ENCODE measurements at regions not wholly inside any gene's neighbourhood (a gene's known extent, or its start where the extent isn't known, plus 50 kb on each side); places are given as distances from the start of the nearest gene placed in this dataset.

DNA sequence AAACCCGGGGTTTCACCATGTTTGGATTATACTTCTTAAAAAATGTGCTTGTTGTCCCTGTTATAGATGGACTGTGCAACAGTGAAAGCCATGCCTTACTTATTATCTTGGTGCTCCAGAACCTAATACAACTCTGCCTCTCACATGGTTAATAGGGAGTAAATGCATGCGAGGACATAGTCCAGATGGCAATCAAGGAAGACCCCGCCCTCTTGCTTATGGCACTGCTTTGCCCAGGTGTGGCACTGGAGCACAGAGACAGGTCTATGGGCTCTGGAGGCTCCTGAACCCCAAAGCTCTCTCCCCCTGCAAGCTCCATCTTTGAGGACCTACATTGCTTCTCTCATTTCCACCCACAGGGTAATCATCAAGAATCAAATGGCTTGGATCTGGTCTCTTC lies 162.1 kb upstream of the NTF3 start:
- Histone ChIP-seq H3K9me3 (replicated peaks; ENCODE audit: control insufficient read depth, insufficient read depth, low read length) (no peaks in the 10 kb centered on the region), H2AFZ (ENCODE audit: control insufficient read depth, low read depth, low read length) (no peak overlapping the region), H3K4me1 (ENCODE audit: control insufficient read depth, insufficient read depth, low read length) (no peaks in the 10 kb centered on the region), H3K9ac (ENCODE audit: control insufficient read depth, insufficient read depth, low read length) (no peak overlapping the region), H3K27ac (ENCODE audit: control insufficient read depth, insufficient read depth) (no peak overlapping the region), H3K36me3 (ENCODE audit: control insufficient read depth in 2 of 2, insufficient read depth in 2 of 2, low read length in 1 of 2) (no peaks in the 10 kb centered on the region), H3K27me3 (replicated peaks in 1 of 2; ENCODE audit: control insufficient read depth in 2 of 2, insufficient read depth in 2 of 2, low read length in 1 of 2) (0 out of 4 replicates have a peak, but pooled peaks cover 0 to 2% of the 10 kb centered on the region in 2 experiments), H3K4me3 (no peak overlapping the region), H3K79me2 (ENCODE audit: control insufficient read depth, insufficient read depth, low read length) (no peaks in the 10 kb centered on the region), H3K4me2 (ENCODE audit: control insufficient read depth, insufficient read depth) (no peak overlapping the region), H4K20me1 (ENCODE audit: control insufficient read depth, insufficient read depth) (no peaks in the 10 kb centered on the region)
- TF ChIP-seq, protein P1, sequence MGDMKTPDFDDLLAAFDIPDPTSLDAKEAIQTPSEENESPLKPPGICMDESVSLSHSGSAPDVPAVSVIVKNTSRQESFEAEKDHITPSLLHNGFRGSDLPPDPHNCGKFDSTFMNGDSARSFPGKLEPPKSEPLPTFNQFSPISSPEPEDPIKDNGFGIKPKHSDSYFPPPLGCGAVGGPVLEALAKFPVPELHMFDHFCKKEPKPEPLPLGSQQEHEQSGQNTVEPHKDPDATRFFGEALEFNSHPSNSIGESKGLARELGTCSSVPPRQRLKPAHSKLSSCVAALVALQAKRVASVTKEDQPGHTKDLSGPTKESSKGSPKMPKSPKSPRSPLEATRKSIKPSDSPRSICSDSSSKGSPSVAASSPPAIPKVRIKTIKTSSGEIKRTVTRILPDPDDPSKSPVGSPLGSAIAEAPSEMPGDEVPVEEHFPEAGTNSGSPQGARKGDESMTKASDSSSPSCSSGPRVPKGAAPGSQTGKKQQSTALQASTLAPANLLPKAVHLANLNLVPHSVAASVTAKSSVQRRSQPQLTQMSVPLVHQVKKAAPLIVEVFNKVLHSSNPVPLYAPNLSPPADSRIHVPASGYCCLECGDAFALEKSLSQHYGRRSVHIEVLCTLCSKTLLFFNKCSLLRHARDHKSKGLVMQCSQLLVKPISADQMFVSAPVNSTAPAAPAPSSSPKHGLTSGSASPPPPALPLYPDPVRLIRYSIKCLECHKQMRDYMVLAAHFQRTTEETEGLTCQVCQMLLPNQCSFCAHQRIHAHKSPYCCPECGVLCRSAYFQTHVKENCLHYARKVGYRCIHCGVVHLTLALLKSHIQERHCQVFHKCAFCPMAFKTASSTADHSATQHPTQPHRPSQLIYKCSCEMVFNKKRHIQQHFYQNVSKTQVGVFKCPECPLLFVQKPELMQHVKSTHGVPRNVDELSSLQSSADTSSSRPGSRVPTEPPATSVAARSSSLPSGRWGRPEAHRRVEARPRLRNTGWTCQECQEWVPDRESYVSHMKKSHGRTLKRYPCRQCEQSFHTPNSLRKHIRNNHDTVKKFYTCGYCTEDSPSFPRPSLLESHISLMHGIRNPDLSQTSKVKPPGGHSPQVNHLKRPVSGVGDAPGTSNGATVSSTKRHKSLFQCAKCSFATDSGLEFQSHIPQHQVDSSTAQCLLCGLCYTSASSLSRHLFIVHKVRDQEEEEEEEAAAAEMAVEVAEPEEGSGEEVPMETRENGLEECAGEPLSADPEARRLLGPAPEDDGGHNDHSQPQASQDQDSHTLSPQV (IDR thresholded peaks at IDR 0.05) = no peak
- TF ChIP-seq ZNF622 (IDR thresholded peaks at IDR 0.05) (no peak), TCF12 (IDR thresholded peaks at IDR 0.05; ENCODE audit: low read depth, low read length) (no peak)
- TF ChIP-seq, protein P2, sequence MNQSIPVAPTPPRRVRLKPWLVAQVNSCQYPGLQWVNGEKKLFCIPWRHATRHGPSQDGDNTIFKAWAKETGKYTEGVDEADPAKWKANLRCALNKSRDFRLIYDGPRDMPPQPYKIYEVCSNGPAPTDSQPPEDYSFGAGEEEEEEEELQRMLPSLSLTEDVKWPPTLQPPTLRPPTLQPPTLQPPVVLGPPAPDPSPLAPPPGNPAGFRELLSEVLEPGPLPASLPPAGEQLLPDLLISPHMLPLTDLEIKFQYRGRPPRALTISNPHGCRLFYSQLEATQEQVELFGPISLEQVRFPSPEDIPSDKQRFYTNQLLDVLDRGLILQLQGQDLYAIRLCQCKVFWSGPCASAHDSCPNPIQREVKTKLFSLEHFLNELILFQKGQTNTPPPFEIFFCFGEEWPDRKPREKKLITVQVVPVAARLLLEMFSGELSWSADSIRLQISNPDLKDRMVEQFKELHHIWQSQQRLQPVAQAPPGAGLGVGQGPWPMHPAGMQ (IDR thresholded peaks at IDR 0.05; ENCODE audit: borderline replicate concordance) = no peak
- TF ChIP-seq, protein P3, sequence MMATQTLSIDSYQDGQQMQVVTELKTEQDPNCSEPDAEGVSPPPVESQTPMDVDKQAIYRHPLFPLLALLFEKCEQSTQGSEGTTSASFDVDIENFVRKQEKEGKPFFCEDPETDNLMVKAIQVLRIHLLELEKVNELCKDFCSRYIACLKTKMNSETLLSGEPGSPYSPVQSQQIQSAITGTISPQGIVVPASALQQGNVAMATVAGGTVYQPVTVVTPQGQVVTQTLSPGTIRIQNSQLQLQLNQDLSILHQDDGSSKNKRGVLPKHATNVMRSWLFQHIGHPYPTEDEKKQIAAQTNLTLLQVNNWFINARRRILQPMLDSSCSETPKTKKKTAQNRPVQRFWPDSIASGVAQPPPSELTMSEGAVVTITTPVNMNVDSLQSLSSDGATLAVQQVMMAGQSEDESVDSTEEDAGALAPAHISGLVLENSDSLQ (IDR thresholded peaks at IDR 0.05) = no peak
- no peak for FAIRE-seq
- intact Hi-C loops (cut with micrococcal nuclease; ENCODE audit: unreplicated experiment) (no loop called here), in situ Hi-C loops (cut with MboI) (no loop called here)
- ChIA-PET SMC1A (ENCODE audit: uncharacterized antibody, unreplicated experiment) (interaction anchor here (1.0 kb wide), 1 partner anchor 13 kb away, joined by 4 read pairs; no protein-coding TSS in a partner anchor), POLR2A (no interaction called here), CTCF (interaction anchor here (1.1 kb wide), 1 partner anchor 57 kb away, joined by 3 read pairs; no protein-coding TSS in a partner anchor), RAD21 (ENCODE audit: unreplicated experiment) (no interaction called here)
- no TSS peak for BruUV-seq (replicated peaks)
- ATAC-seq = no peak
- 19% methylated on average over 3 of the region's 3 CpGs for WGBS (ENCODE audit: insufficient coverage, insufficient replicate concordance, low lambda C conversion rate, missing lambda C conversion rate)
- no peak for DNase-seq (ENCODE audit: low read depth, low spot score)

All from GM12878 (cell line).